SK-N-SH (cell line): ENCODE measurements at regions not wholly inside any gene's neighbourhood (a gene's known extent, or its start where the extent isn't known, plus 50 kb on each side); places are given as distances from the start of the nearest gene placed in this dataset.

Experiments used
- CTCF ChIA-PET: fragments of 300-600, 350-600 bp; formaldehyde crosslinking; extraction: SDS; loops from one replicate; lab custom pipeline; 2021; lab: Yijun Ruan, JAX
- POLR2A ChIA-PET: fragments of 350-600 bp; sonication (Branson Sonifier 250); formaldehyde crosslinking; extraction: SDS; loops from one replicate; lab custom pipeline; 2020; ENCODE audit warnings: antibody characterized with exemption, inconsistent platforms; lab: Yijun Ruan, JAX
- DNase-seq: peaks from one replicate; pipeline ENCODE4 v3.0.0; 2012
- H2AFZ ChIP-seq: fragments of 200-600 bp; sonication (generic); 2 replicates; pipeline ENCODE4 v1.8.1; 2016; ENCODE audit warnings: antibody characterized with exemption, mild to moderate bottlenecking, low read depth
- H3F3A ChIP-seq: fragments of 200-600 bp; sonication (generic); replicated peaks from 2 replicates; pipeline ENCODE3; 2016; ENCODE audit warnings: antibody characterized with exemption, mild to moderate bottlenecking; ENCODE audit not compliant: insufficient read depth
- H3K27ac ChIP-seq, 2 experiments: fragments of 200-500 bp in 1 of 2; fragments of 200-600 bp in 1 of 2; sonication (Bioruptor generic) in 1 of 2; sonication (generic), shearing (Covaris generic) in 1 of 2; 2 replicates each; pipeline versions ENCODE4 v1.5.1 to v1.6.1; 2014 to 2016; ENCODE audit warnings: low read depth in 2 of 2, inconsistent platforms in 1 of 2, low read length in 1 of 2, mild to moderate bottlenecking in 1 of 2, mixed read lengths in 1 of 2
- H3K27me3 ChIP-seq: fragments of 200-600 bp; sonication (generic), shearing (Covaris generic); 2 replicates; pipeline ENCODE4 v1.6.1; 2016; ENCODE audit warnings: mixed run types; ENCODE audit not compliant: insufficient read depth
- H3K36me3 ChIP-seq, 2 experiments: fragments of 200-500 bp in 1 of 2; fragments of 200-600 bp in 1 of 2; sonication (Bioruptor generic) in 1 of 2; sonication (generic) in 1 of 2; replicated peaks in 1 of 2; 2 replicates each; pipeline versions ENCODE3 to v1.5.1; 2014 to 2016; ENCODE audit warnings: low read length in 1 of 2, mild to moderate bottlenecking in 1 of 2; ENCODE audit not compliant: insufficient read depth in 2 of 2, control insufficient read depth in 1 of 2
- H3K4me1 ChIP-seq, 2 experiments: fragments of 200-500 bp in 1 of 2; fragments of 200-600 bp in 1 of 2; sonication (Bioruptor generic) in 1 of 2; sonication (generic), shearing (Covaris generic) in 1 of 2; 2 replicates each; pipeline versions ENCODE4 v1.5.1 to v1.6.1; 2014 to 2016; ENCODE audit warnings: low read depth in 1 of 2, low read length in 1 of 2, mixed run types in 1 of 2; ENCODE audit not compliant: insufficient read depth in 2 of 2, control insufficient read depth in 1 of 2
- H3K4me2 ChIP-seq: fragments of 200-600 bp; sonication (generic), shearing (Covaris generic); 2 replicates; pipeline ENCODE4 v1.6.1; 2017; ENCODE audit warnings: mixed run types
- H3K4me3 ChIP-seq, 2 experiments: fragments of 200-500 bp in 1 of 2; fragments of 200-600 bp in 1 of 2; sonication (Bioruptor generic) in 1 of 2; sonication (generic), shearing (Covaris generic) in 1 of 2; 2 replicates each; pipeline versions ENCODE4 v1.5.1 to v1.8.1; 2014 to 2016; ENCODE audit warnings: low read depth in 2 of 2, inconsistent platforms in 1 of 2, low read length in 1 of 2, mild to moderate bottlenecking in 1 of 2, mixed read lengths in 1 of 2, moderate library complexity in 1 of 2
- H3K79me2 ChIP-seq: fragments of 200-600 bp; sonication (generic); 2 replicates; pipeline ENCODE4 v1.8.1; 2017; ENCODE audit warnings: mild to moderate bottlenecking; ENCODE audit not compliant: insufficient read depth
- H3K9ac ChIP-seq: fragments of 200-600 bp; sonication (generic); 2 replicates; pipeline ENCODE4 v1.6.1; 2017; ENCODE audit warnings: mixed run types
- H3K9me2 ChIP-seq: fragments of 200-600 bp; sonication (generic); 2 replicates; pipeline ENCODE4 v1.6.1; 2017; ENCODE audit warnings: mixed run types
- H3K9me3 ChIP-seq: fragments of 200-600 bp; sonication (generic); 2 replicates; pipeline ENCODE4 v1.6.1; 2017; ENCODE audit warnings: mixed run types, mild to moderate bottlenecking, moderate library complexity
- H4K20me1 ChIP-seq: fragments of 200-600 bp; sonication (generic); 2 replicates; pipeline ENCODE4 v1.6.1; 2017; ENCODE audit warnings: mild to moderate bottlenecking, mixed run types; ENCODE audit not compliant: insufficient read depth
- CHD2 ChIP-seq: fragments of 150-350 bp; IDR thresholded peaks from 2 replicates; pipeline ENCODE4 v1.6.1; 2018; ENCODE audit warnings: low read length; ENCODE audit not compliant: partially characterized antibody
- ELF1 ChIP-seq: IDR thresholded peaks from 2 replicates; pipeline ENCODE4 v1.4.0; 2012
- EP300 ChIP-seq, 2 experiments: IDR thresholded peaks; 2 replicates each; pipeline versions ENCODE4 v1.4.0 to v1.6.1; 2012; ENCODE audit warnings: borderline replicate concordance in 1 of 2, low read depth in 1 of 2, low read length in 1 of 2
- FOSL2 ChIP-seq: IDR thresholded peaks from 2 replicates; pipeline ENCODE4 v1.4.0; 2012; ENCODE audit warnings: low read depth, mild to moderate bottlenecking, moderate library complexity, borderline replicate concordance
- GABPA ChIP-seq: IDR thresholded peaks from 2 replicates; pipeline ENCODE4 v1.4.0; 2012; ENCODE audit warnings: low read depth, mild to moderate bottlenecking
- MEF2A ChIP-seq: IDR thresholded peaks from 2 replicates; pipeline ENCODE4 v1.4.0; 2012; ENCODE audit warnings: low read depth, borderline replicate concordance
- MXI1 ChIP-seq: IDR thresholded peaks from 2 replicates; pipeline ENCODE4 v1.6.1; 2012; ENCODE audit warnings: mild to moderate bottlenecking, low read depth, low read length, improper control_type of control experiment
- NFIC ChIP-seq: IDR thresholded peaks from 2 replicates; pipeline ENCODE4 v1.4.0; 2012; ENCODE audit warnings: borderline replicate concordance
- POLR2AphosphoS5 ChIP-seq: IDR thresholded peaks from 2 replicates; pipeline ENCODE4 v1.6.1; 2012; ENCODE audit warnings: low read depth, low read length
- RAD21 ChIP-seq: IDR thresholded peaks from 2 replicates; pipeline ENCODE4 v1.6.1; 2012; ENCODE audit warnings: mild to moderate bottlenecking, low read length
- RFX5 ChIP-seq: IDR thresholded peaks from 2 replicates; pipeline ENCODE4 v1.6.1; 2012; ENCODE audit warnings: mild to moderate bottlenecking, improper control_type of control experiment, low read length
- SIN3A ChIP-seq: IDR thresholded peaks from 2 replicates; pipeline ENCODE4 v1.6.1; 2012; ENCODE audit warnings: low read depth, mild to moderate bottlenecking, low read length, moderate library complexity, borderline replicate concordance
- SMC3 ChIP-seq: IDR thresholded peaks from 2 replicates; pipeline ENCODE4 v1.6.1; 2012; ENCODE audit warnings: low read depth, low read length, improper control_type of control experiment
- TCF12 ChIP-seq: IDR thresholded peaks from 2 replicates; pipeline ENCODE4 v1.4.0; 2012
- TEAD4 ChIP-seq: IDR thresholded peaks from 2 replicates; pipeline ENCODE4 v1.4.0; 2012; ENCODE audit warnings: mild to moderate bottlenecking, borderline replicate concordance; ENCODE audit not compliant: insufficient read depth
- YY1 ChIP-seq: IDR thresholded peaks from 2 replicates; pipeline ENCODE4 v1.4.0; 2012; ENCODE audit warnings: low read depth, mild to moderate bottlenecking
- WGBS: methylation state at CpG from one replicate; pipeline ENCODE4 v1.1.6; 2017; ENCODE audit warnings: low lambda C conversion rate; 5-methylcytosine and 5-hydroxymethylcytosine counted together
- TF ChIP-seq, protein P1 (sequence below): fragments of 200-600 bp; sonication (generic); IDR thresholded peaks from 2 replicates; pipeline ENCODE4 v1.6.1; 2017; ENCODE audit warnings: antibody characterized with exemption, mild to moderate bottlenecking, moderate library complexity
- TF ChIP-seq, protein P2 (sequence below): IDR thresholded peaks from 2 replicates; pipeline ENCODE4 v1.4.0; 2012; ENCODE audit warnings: low read depth, borderline replicate concordance
- TF ChIP-seq, protein P3 (sequence below): IDR thresholded peaks from 2 replicates; pipeline ENCODE4; 2012

DNA sequence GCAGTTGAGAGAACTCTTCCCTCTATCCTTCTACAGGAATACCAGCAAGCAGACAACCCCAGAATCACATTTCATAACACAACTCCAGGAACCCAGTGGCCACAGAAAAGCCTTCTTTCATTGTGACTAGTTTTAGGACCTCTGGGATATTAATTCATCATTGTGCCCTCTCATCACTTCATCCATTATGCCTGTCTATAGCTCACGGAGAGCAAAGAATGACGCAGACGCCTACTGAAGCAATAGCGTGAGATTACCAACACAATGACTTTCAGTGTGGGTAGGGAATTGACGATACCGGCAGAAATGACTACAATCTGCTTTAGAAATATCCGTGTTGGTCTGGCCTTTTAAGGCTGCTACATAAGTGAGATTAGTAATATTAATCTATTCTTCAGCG lies 158.1 kb upstream of the FOXG1 start:
- Histone ChIP-seq H3K4me3 (no peak overlapping the region), H3K27ac (no peak overlapping the region), H3F3A (no peaks in the 10 kb centered on the region), H3K4me2 (no peak overlapping the region), H4K20me1 (no peaks in the 10 kb centered on the region), H3K27me3 (peaks cover 9% of the 10 kb centered on the region; the same call in 1 of the 2 replicates), H3K9me3 (no peaks in the 10 kb centered on the region), H3K79me2 (no peaks in the 10 kb centered on the region), H2AFZ (no peak overlapping the region), H3K4me1 (no peaks in the 10 kb centered on the region), H3K9me2 (no peaks in the 10 kb centered on the region), H3K9ac (no peak overlapping the region), H3K36me3 (no peaks in the 10 kb centered on the region)
- ChIA-PET CTCF (interaction anchor here (0.8 to 2.8 kb wide), 9 partner anchors 9 to 316 kb away, joined by 3 to 13 read pairs (median 6); no protein-coding TSS in a partner anchor), POLR2A (no interaction called here)
- TF ChIP-seq MXI1, result no peak
- WGBS, result 24% methylated on average over 8 of the region's 8 CpGs
- no peak for DNase-seq

DNA sequence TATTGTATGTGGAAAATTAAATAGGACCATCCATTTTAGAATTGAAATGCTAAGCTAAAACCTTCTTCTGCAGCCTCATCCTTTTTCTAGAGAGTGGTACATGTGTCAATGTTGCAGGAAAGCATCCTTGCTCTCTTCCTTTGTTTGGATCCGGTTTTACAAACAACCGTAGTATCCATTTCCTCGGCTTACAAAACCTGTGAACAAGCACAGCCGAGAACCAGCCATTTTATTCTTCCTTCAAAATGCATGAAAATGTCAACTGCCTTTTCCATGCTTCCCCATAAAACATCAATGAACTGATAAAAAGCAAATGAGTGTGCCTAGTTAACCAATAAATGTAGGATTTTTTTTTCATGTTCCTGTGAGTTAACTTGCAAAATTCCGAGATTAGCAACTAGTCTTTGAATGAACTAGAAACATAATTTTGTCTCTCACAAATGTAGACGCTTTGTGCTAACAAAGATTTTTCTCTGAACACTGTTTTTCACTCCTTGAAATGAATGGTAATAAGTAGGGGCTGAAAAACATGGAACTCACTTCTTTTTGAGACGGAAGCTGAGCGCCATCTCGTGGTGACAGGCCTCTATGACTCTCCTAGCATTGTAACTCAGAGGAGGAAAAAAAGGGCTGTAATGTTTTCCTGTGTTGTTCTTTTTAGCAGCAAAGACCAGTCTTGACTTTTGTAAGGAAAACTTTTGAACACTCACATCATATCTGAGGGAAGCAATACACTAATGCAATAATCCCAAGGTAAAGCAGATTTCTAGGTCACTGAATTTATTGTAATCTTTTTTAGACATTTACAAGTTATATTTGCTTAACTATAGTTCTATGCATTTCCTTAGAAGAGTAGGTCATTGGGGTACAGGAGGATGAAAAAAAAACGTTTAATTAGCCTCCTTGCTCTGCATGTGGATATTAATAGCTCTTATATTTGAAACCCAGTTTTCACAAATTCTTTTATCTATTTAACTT lies 157.4 kb upstream of the FOXG1 start:
- CTCF ChIA-PET, result interaction anchor here (0.5 to 2.8 kb wide), 19 partner anchors 9 to 1587 kb away, joined by 3 to 13 read pairs (median 3); no protein-coding TSS in a partner anchor
- H3K9ac ChIP-seq, result no peak overlapping the region
- H3K27ac ChIP-seq, result no peak overlapping the region
- H3K79me2 ChIP-seq, result no peaks in the 10 kb centered on the region
- H3K4me2 ChIP-seq, result no peak overlapping the region
- H3K9me2 ChIP-seq, result no peaks in the 10 kb centered on the region
- no peaks in the 10 kb centered on the region for H3K36me3 ChIP-seq
- WGBS, result 10% methylated on average over 10 of the region's 10 CpGs
- DNase-seq, result peak; percentile 25
- H3K27me3 ChIP-seq, result peaks cover 9% of the 10 kb centered on the region; the same call in 1 of the 2 replicates
- no peaks in the 10 kb centered on the region for H3F3A ChIP-seq
- TF ChIP-seq RAD21 (peak; percentile 90), TEAD4 (no peak), GABPA (no peak), SMC3 (peak; percentile 80)
- TF ChIP-seq, protein P1, sequence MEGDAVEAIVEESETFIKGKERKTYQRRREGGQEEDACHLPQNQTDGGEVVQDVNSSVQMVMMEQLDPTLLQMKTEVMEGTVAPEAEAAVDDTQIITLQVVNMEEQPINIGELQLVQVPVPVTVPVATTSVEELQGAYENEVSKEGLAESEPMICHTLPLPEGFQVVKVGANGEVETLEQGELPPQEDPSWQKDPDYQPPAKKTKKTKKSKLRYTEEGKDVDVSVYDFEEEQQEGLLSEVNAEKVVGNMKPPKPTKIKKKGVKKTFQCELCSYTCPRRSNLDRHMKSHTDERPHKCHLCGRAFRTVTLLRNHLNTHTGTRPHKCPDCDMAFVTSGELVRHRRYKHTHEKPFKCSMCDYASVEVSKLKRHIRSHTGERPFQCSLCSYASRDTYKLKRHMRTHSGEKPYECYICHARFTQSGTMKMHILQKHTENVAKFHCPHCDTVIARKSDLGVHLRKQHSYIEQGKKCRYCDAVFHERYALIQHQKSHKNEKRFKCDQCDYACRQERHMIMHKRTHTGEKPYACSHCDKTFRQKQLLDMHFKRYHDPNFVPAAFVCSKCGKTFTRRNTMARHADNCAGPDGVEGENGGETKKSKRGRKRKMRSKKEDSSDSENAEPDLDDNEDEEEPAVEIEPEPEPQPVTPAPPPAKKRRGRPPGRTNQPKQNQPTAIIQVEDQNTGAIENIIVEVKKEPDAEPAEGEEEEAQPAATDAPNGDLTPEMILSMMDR, result peak; percentile 96
- TF ChIP-seq, all 33 proteins: peak for 3
- POLR2A ChIA-PET, result no interaction called here
- Histone ChIP-seq H3K4me1 (no peaks in the 10 kb centered on the region), H2AFZ (no peak overlapping the region), H3K4me3 (peak overlapping the region in 1 of 2 experiments; percentile 18; a peak in 1 of 4 replicates), H3K9me3 (no peaks in the 10 kb centered on the region), H4K20me1 (no peaks in the 10 kb centered on the region)

DNA sequence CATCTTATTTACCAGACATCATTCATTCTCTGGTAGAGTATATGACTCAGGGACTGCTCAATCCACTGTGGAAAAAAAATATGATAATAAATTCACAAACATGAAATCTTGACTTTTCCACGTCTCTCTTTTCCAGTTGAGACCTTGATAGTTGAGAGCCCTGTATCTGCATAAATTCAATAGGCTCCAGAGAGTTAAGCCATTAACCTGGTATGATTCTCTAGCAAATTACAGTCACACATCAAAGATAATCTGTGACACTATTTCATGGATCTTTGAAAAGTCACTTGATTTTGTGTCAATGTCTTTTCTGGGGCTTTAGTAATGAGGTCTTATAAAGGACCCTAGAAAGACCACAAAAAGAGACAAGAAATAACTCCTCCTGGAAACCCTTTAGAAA lies 154.2 kb upstream of the FOXG1 start:
- H3K9me2 ChIP-seq, result no peaks in the 10 kb centered on the region
- TF ChIP-seq SMC3 (no peak), POLR2AphosphoS5 (no peak), MEF2A (no peak), SIN3A (no peak), EP300 (IDR thresholded peaks at IDR 0.05; ENCODE audit: borderline replicate concordance in 1 of 2, low read depth in 1 of 2, low read length in 1 of 2) (no peak), ELF1 (no peak), NFIC (no peak), CHD2 (no peak), YY1 (no peak), RFX5 (no peak), FOSL2 (no peak), GABPA (no peak), TCF12 (no peak)
- TF ChIP-seq, protein P2, sequence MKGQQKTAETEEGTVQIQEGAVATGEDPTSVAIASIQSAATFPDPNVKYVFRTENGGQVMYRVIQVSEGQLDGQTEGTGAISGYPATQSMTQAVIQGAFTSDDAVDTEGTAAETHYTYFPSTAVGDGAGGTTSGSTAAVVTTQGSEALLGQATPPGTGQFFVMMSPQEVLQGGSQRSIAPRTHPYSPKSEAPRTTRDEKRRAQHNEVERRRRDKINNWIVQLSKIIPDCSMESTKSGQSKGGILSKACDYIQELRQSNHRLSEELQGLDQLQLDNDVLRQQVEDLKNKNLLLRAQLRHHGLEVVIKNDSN, result no peak
- TF ChIP-seq, protein P3, sequence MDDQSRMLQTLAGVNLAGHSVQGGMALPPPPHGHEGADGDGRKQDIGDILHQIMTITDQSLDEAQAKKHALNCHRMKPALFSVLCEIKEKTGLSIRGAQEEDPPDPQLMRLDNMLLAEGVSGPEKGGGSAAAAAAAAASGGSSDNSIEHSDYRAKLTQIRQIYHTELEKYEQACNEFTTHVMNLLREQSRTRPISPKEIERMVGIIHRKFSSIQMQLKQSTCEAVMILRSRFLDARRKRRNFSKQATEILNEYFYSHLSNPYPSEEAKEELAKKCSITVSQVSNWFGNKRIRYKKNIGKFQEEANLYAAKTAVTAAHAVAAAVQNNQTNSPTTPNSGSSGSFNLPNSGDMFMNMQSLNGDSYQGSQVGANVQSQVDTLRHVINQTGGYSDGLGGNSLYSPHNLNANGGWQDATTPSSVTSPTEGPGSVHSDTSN, result no peak

More for the DNA sequence above, 154.2 kb upstream of the FOXG1 start:
- no peaks in the 10 kb centered on the region for H3K4me1 ChIP-seq
- H2AFZ ChIP-seq, result no peak overlapping the region
- H3K4me2 ChIP-seq, result no peak overlapping the region
- H3K36me3 ChIP-seq, result no peaks in the 10 kb centered on the region
- H3F3A ChIP-seq, result no peaks in the 10 kb centered on the region
- H3K9ac ChIP-seq, result no peak overlapping the region
- DNase-seq, result no peak
- CTCF ChIA-PET, result no interaction called here
- H3K4me3 ChIP-seq, result no peak overlapping the region
- H3K27me3 ChIP-seq, result 0 out of 2 replicates have a peak, but pooled peaks cover 9% of the 10 kb centered on the region
- WGBS, result 6% methylated on average over 1 of the region's 1 CpG
- no peaks in the 10 kb centered on the region for H3K79me2 ChIP-seq
- no peak overlapping the region for H3K27ac ChIP-seq
- H3K9me3 ChIP-seq, result no peaks in the 10 kb centered on the region
- H4K20me1 ChIP-seq, result no peaks in the 10 kb centered on the region
- POLR2A ChIA-PET, result no interaction called here
